GM12878 (cell line): ENCODE measurements at regions not wholly inside any gene's neighbourhood (a gene's known extent, or its start where the extent isn't known, plus 50 kb on each side); places are given as distances from the start of the nearest gene placed in this dataset.

Experiments
- ATAC-seq: fragments of 200-7000 bp; cut with Tn5 transposase; 3 replicates; pipeline ENCODE4 v1.9.1; 2020; ENCODE audit warnings: mild to moderate bottlenecking, moderate library complexity
- BruUV-seq: library from RNA; stranded (reverse); fragments of 400-500 nt; replicated peaks from 2 replicates; lab custom pipeline; 2021; lab: Mats Ljungman, UMichigan
- CTCF ChIA-PET: fragments of 300-600 bp; sonication (Branson Sonifier 250); formaldehyde crosslinking; extraction: SDS; loops from one replicate; lab custom pipeline; 2021; ENCODE audit warnings: inconsistent platforms; lab: Yijun Ruan, JAX
- POLR2A ChIA-PET: fragments of 350-600 bp; formaldehyde crosslinking; extraction: SDS; loops from one replicate; lab custom pipeline; 2021; ENCODE audit warnings: inconsistent platforms; lab: Charles Lee
- RAD21 ChIA-PET: fragments of 300-600 bp; sonication (Branson Sonifier 250); formaldehyde crosslinking; loops from one replicate; lab custom pipeline; 2023; ENCODE audit warnings: antibody characterized with exemption; ENCODE audit not compliant: unreplicated experiment; lab: Charles Lee
- SMC1A ChIA-PET: fragments of 300-600 bp; sonication (Branson Sonifier 250); formaldehyde crosslinking; loops from one replicate; lab custom pipeline; 2023; ENCODE audit not compliant: unreplicated experiment, uncharacterized antibody; lab: Charles Lee
- DNase-seq: peaks from one replicate; pipeline ENCODE4 v3.0.0-alpha.2; 2011; ENCODE audit warnings: low read depth, low spot score
- FAIRE-seq: peaks from 3 replicates; lab custom pipeline; 2011; peaks lifted over from hg19 to GRCh38; lab: Jason Lieb, UNC
- H2AFZ ChIP-seq: 2 replicates; pipeline ENCODE4 v1.6.0; 2011; ENCODE audit warnings: low read depth, low read length, control low read depth; ENCODE audit not compliant: control insufficient read depth
- H3K27ac ChIP-seq: 2 replicates; pipeline ENCODE4 v1.5.1; 2011; ENCODE audit warnings: control low read depth; ENCODE audit not compliant: control insufficient read depth, insufficient read depth
- H3K27me3 ChIP-seq, 2 experiments: replicated peaks in 1 of 2; 2 replicates each; pipeline versions ENCODE4 v1.6.0 to v1.6.1; 2011; ENCODE audit warnings: low read length in 1 of 2; ENCODE audit not compliant: control insufficient read depth in 2 of 2, insufficient read depth in 2 of 2
- H3K36me3 ChIP-seq, 2 experiments: 2 replicates each; pipeline ENCODE4 v1.5.1; 2011; ENCODE audit warnings: low read length in 1 of 2; ENCODE audit not compliant: control insufficient read depth in 2 of 2, insufficient read depth in 2 of 2
- H3K4me1 ChIP-seq: 2 replicates; pipeline ENCODE4 v1.6.1; 2011; ENCODE audit warnings: mild to moderate bottlenecking, low read length, moderate library complexity, mixed read lengths; ENCODE audit not compliant: control insufficient read depth, insufficient read depth
- H3K4me2 ChIP-seq: 2 replicates; pipeline ENCODE4 v1.6.0; 2011; ENCODE audit warnings: control low read depth; ENCODE audit not compliant: control insufficient read depth, insufficient read depth
- H3K4me3 ChIP-seq: fragments of 200-600 bp; sonication (generic); 2 replicates; pipeline ENCODE4 v1.5.1; 2016
- H3K79me2 ChIP-seq: 2 replicates; pipeline ENCODE4 v1.6.0; 2011; ENCODE audit warnings: low read length; ENCODE audit not compliant: control insufficient read depth, insufficient read depth
- H3K9ac ChIP-seq: 2 replicates; pipeline ENCODE4 v1.8.0; 2011; ENCODE audit warnings: low read length, control low read depth, mixed read lengths; ENCODE audit not compliant: control insufficient read depth, insufficient read depth
- H3K9me3 ChIP-seq: replicated peaks from 3 replicates; pipeline ENCODE4 v1.5.1; 2011; ENCODE audit warnings: mild to moderate bottlenecking, low read length; ENCODE audit not compliant: control insufficient read depth, insufficient read depth
- H4K20me1 ChIP-seq: 2 replicates; pipeline ENCODE4 v1.6.0; 2011; ENCODE audit not compliant: control insufficient read depth, insufficient read depth
- ATF3 ChIP-seq: IDR thresholded peaks from 2 replicates; pipeline ENCODE4 v1.6.1; 2011; ENCODE audit warnings: low read depth, mild to moderate bottlenecking, low read length, moderate library complexity, borderline replicate concordance; ENCODE audit errors: extremely low read depth
- BCLAF1 ChIP-seq: fragments of 450-650 bp; IDR thresholded peaks from 2 replicates; pipeline ENCODE4 v1.6.1; 2017; ENCODE audit warnings: antibody characterized with exemption, mild to moderate bottlenecking, moderate library complexity
- CHD4 ChIP-seq: fragments of 200-600 bp; sonication (generic); IDR thresholded peaks from 2 replicates; pipeline ENCODE4 v1.6.1; 2016; ENCODE audit warnings: mild to moderate bottlenecking
- EP300 ChIP-seq, 2 experiments: fragments of 150-350 bp in 1 of 2; IDR thresholded peaks; 2 replicates each; pipeline ENCODE4 v1.6.1; 2011 to 2012; ENCODE audit warnings: low read depth in 2 of 2, low read length in 2 of 2, borderline replicate concordance in 1 of 2, improper control_type of control experiment in 1 of 2, inconsistent platforms in 1 of 2; ENCODE audit not compliant: control insufficient read depth in 1 of 2
- HDAC2 ChIP-seq: fragments of 200-600 bp; sonication (generic); IDR thresholded peaks from 2 replicates; pipeline ENCODE4 v1.6.1; 2017
- HDAC6 ChIP-seq: fragments of 200-600 bp; sonication (generic); IDR thresholded peaks from one replicate; pipeline ENCODE4 v1.8.0; 2017; ENCODE audit warnings: antibody characterized with exemption; ENCODE audit not compliant: unreplicated experiment
- PML ChIP-seq: IDR thresholded peaks from 2 replicates; pipeline ENCODE4 v1.6.1; 2012; ENCODE audit warnings: low read length, inconsistent platforms
- POU2F2 ChIP-seq: IDR thresholded peaks from 3 replicates; pipeline ENCODE4 v1.6.1; 2011; ENCODE audit warnings: low read depth, mild to moderate bottlenecking, low read length, borderline replicate concordance
- RCOR1 ChIP-seq: conservative IDR thresholded peaks from 2 replicates; pipeline ENCODE4 v1.6.1; 2012; ENCODE audit warnings: low read depth, low read length, improper control_type of control experiment
- SMARCA5 ChIP-seq: fragments of 450-650 bp; IDR thresholded peaks from 2 replicates; pipeline ENCODE4 v1.6.1; 2017; ENCODE audit warnings: mild to moderate bottlenecking
- SUPT20H ChIP-seq: IDR thresholded peaks from 2 replicates; pipeline ENCODE4 v1.6.1; 2011; ENCODE audit warnings: low read depth, mild to moderate bottlenecking, low read length, moderate library complexity, borderline replicate concordance; ENCODE audit not compliant: control insufficient read depth
- TCF12 ChIP-seq: IDR thresholded peaks from 2 replicates; pipeline ENCODE4 v1.6.1; 2011; ENCODE audit warnings: low read depth, mild to moderate bottlenecking, low read length
- TCF7 ChIP-seq: IDR thresholded peaks from 2 replicates; pipeline ENCODE4 v1.6.1; 2014; ENCODE audit warnings: antibody characterized with exemption, borderline replicate concordance
- ZBTB33 ChIP-seq: fragments of 450-650 bp; IDR thresholded peaks from 2 replicates; pipeline ENCODE4 v1.6.1; 2017; ENCODE audit warnings: mild to moderate bottlenecking
- ZBTB4 ChIP-seq: fragments of 450-650 bp; formaldehyde crosslinking; IDR thresholded peaks from 2 replicates; pipeline ENCODE4 v1.4.0; 2022; ENCODE audit warnings: mild to moderate bottlenecking, moderate library complexity
- WGBS: methylation state at CpG from one replicate; pipeline ENCODE4 v1.1.6; 2016; ENCODE audit warnings: low lambda C conversion rate; ENCODE audit not compliant: insufficient replicate concordance, insufficient coverage; ENCODE audit errors: missing lambda C conversion rate; 5-methylcytosine and 5-hydroxymethylcytosine counted together
- in situ Hi-C: fragments of 300-500 bp; cut with MboI; formaldehyde crosslinking; loops from 9 replicates; pipeline ENCODE4 v1.14.3; 2018; ENCODE audit warnings: mixed read lengths
- intact Hi-C: fragments of 100-400 bp; cut with micrococcal nuclease; formaldehyde crosslinking; loops from one replicate; pipeline ENCODE4 v1.14.2; 2022; ENCODE audit not compliant: unreplicated experiment

DNA sequence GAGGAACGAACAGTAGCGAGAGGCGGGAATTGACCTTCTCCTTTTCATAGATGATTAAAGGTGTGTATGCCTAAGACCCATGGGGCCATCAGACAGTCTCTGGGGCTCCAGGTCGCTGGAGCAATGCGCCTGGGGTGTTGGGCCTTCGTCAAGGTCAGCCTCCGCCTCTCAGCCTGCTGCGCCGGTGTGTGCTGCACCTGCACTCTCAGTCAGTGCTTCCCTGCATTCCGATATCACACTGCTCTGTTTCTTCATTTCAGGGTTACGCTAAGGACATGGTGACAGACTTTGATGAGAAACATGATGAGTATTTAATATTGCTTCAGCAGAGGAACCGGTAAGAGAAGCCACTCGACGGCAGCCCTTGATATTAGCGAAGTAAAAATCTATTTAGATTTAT lies 68.2 kb downstream of the KATNIP start (continued):
- TF ChIP-seq POU2F2 (no peak), EP300 (IDR thresholded peaks at IDR 0.05; ENCODE audit: borderline replicate concordance in 1 of 2, control insufficient read depth in 1 of 2, low read depth in 2 of 2, low read length in 2 of 2) (no peak), ZBTB4 (no peak), TCF7 (no peak)

- H3K36me3 ChIP-seq = no peaks in the 10 kb centered on the region
- H3K27me3 ChIP-seq = no peaks in the 10 kb centered on the region
- no peak overlapping the region for H3K4me3 ChIP-seq
- ATAC-seq (no peak), FAIRE-seq (no peak), DNase-seq (no peak)
- POLR2A ChIA-PET = no interaction called here
- H3K9ac ChIP-seq = no peak overlapping the region
- no TSS peak for BruUV-seq
- in situ Hi-C loops = no loop called here
- no peaks in the 10 kb centered on the region for H3K9me3 ChIP-seq
- no peaks in the 10 kb centered on the region for H3K4me1 ChIP-seq
- CTCF ChIA-PET = no interaction called here
- no peak overlapping the region for H3K27ac ChIP-seq
- RAD21 ChIA-PET = no interaction called here
- SMC1A ChIA-PET = no interaction called here
- 91% methylated on average over 7 of the region's 7 CpGs for WGBS
- no peaks in the 10 kb centered on the region for H4K20me1 ChIP-seq
- H3K79me2 ChIP-seq = no peaks in the 10 kb centered on the region
- intact Hi-C loops = no loop called here
- no peak overlapping the region for H2AFZ ChIP-seq
- H3K4me2 ChIP-seq = no peak overlapping the region
- no peak for TF ChIP-seq SUPT20H
- TF ChIP-seq ATF3 = no peak
- TF ChIP-seq CHD4 = no peak
- TF ChIP-seq ZBTB33 = no peak
- TF ChIP-seq HDAC2 = no peak
- no peak for TF ChIP-seq PML
- no peak for TF ChIP-seq BCLAF1
- TF ChIP-seq HDAC6 = no peak
- no peak for TF ChIP-seq SMARCA5
- no peak for TF ChIP-seq TCF12
- no peak for TF ChIP-seq RCOR1
Observed at GRCh38 chr16:27618606-27619327, 68.8 kb downstream of the KATNIP start.
